ENCODE measurements at regions not wholly inside any gene's neighbourhood (a gene's known extent, or its start where the extent isn't known, plus 50 kb on each side); places are given as distances from the start of the nearest gene placed in this dataset.

GRCh38 chr1:5648410-5649165 lies 343.6 kb downstream of the NPHP4 start:
- no peak for TF ChIP-seq POLR2AphosphoS5 (IDR thresholded peaks at IDR 0.05; ENCODE audit: low read depth, low read length)

DNA sequence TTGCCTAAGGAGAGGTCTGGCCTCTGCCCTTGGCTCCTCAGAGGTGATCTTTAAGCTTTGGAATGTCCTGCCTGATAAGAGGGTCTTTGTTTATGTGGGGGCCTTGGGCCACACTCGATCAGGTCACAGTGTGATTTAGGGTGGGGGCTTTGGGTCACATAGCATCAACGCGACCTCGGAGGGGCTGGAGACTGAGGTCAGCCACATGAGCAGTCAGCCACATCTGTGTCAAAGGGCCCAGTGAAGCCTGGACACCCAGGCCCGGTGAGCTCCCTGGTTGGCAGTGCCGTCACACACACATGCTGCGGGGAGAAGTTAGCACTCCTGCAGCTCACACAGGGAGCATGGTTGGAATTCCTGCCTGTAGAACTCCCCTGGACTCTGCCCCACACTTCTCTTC lies 345.0 kb downstream of the NPHP4 start:
- no peak for TF ChIP-seq POLR2AphosphoS5 (IDR thresholded peaks at IDR 0.05; ENCODE audit: low read depth, low read length)
- no peak for TF ChIP-seq TAF1 (IDR thresholded peaks at IDR 0.05; ENCODE audit: borderline replicate concordance, insufficient read depth, low read length)
- no peak for TF ChIP-seq FOXP2 (optimal IDR thresholded peaks at IDR 0.05; ENCODE audit: borderline replicate concordance, extremely low read depth, extremely low read length, insufficient read depth)
- TF ChIP-seq SIN3A (IDR thresholded peaks at IDR 0.05; ENCODE audit: borderline replicate concordance, insufficient read depth, low read length) = no peak
- TF ChIP-seq, protein P1, sequence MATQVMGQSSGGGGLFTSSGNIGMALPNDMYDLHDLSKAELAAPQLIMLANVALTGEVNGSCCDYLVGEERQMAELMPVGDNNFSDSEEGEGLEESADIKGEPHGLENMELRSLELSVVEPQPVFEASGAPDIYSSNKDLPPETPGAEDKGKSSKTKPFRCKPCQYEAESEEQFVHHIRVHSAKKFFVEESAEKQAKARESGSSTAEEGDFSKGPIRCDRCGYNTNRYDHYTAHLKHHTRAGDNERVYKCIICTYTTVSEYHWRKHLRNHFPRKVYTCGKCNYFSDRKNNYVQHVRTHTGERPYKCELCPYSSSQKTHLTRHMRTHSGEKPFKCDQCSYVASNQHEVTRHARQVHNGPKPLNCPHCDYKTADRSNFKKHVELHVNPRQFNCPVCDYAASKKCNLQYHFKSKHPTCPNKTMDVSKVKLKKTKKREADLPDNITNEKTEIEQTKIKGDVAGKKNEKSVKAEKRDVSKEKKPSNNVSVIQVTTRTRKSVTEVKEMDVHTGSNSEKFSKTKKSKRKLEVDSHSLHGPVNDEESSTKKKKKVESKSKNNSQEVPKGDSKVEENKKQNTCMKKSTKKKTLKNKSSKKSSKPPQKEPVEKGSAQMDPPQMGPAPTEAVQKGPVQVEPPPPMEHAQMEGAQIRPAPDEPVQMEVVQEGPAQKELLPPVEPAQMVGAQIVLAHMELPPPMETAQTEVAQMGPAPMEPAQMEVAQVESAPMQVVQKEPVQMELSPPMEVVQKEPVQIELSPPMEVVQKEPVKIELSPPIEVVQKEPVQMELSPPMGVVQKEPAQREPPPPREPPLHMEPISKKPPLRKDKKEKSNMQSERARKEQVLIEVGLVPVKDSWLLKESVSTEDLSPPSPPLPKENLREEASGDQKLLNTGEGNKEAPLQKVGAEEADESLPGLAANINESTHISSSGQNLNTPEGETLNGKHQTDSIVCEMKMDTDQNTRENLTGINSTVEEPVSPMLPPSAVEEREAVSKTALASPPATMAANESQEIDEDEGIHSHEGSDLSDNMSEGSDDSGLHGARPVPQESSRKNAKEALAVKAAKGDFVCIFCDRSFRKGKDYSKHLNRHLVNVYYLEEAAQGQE (IDR thresholded peaks at IDR 0.05; ENCODE audit: insufficient read depth in 1 of 2, low read depth in 2 of 2, low read length in 2 of 2) = no peak

DNA sequence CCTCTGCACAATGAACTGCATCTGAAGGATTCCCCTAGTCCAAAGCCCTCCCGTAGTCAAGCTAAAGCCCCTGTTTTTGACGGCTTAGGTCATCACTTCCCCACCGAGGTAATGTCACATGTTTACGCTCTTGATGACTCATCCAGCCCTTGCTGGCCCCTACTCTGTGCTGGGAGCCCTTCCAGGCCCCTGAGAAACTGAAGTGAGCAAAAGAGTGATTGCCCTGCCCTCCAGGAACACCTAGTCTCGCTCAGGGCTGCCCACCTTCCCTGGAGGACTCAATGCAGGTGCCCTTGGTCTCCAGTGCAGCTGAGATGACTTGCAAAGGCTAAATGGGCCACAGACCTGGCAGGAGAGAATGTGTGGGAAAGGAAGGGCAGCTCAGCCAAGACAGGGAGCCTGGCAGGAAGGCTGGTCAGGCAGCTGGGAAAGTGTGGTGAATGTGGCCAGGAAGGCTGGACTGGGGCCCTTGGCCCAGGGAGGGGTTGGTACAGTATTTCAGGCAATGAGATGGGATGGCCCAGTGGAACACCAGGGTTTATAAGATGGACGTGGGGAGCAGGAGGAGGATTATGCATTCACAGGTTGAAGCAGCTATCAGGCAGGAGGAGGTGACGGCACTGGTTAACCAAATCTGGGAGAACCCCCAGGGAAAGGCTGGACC lies 345.6 kb downstream of the NPHP4 start:
- TF ChIP-seq SIN3A (IDR thresholded peaks at IDR 0.05; ENCODE audit: borderline replicate concordance, insufficient read depth, low read length) (no peak), POLR2AphosphoS5 (IDR thresholded peaks at IDR 0.05; ENCODE audit: low read depth, low read length) (no peak), TAF1 (IDR thresholded peaks at IDR 0.05; ENCODE audit: borderline replicate concordance, insufficient read depth, low read length) (no peak), FOXP2 (optimal IDR thresholded peaks at IDR 0.05; ENCODE audit: borderline replicate concordance, extremely low read depth, extremely low read length, insufficient read depth) (no peak)
- TF ChIP-seq, protein P1 (IDR thresholded peaks at IDR 0.05; ENCODE audit: insufficient read depth in 1 of 2, low read depth in 2 of 2, low read length in 2 of 2) = no peak

DNA sequence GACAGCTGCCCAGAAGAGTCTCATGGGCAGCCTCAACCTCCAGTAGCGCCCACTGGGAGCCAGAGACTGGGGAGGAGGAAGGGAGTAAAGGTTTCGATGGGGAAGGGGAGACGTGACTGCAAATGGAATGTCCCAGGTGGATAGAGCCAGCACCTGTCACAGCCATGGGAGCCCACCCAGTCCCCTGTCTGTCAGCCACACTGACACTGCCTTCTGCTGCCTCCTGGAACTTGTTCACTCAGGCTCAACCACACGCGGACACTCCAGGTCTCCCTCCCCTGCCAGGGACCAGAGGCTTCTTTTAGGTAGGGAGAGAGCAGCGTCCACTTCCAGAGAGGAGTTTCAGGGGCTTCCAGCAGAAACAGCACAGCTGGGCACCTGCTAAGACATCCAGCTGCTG lies 346.3 kb downstream of the NPHP4 start:
- no peak for TF ChIP-seq TAF1 (IDR thresholded peaks at IDR 0.05; ENCODE audit: borderline replicate concordance, insufficient read depth, low read length)

- TF ChIP-seq, protein P1 (IDR thresholded peaks at IDR 0.05; ENCODE audit: insufficient read depth in 1 of 2, low read depth in 2 of 2, low read length in 2 of 2) = no peak
- TF ChIP-seq FOXP2 (optimal IDR thresholded peaks at IDR 0.05; ENCODE audit: borderline replicate concordance, extremely low read depth, extremely low read length, insufficient read depth) = no peak
- TF ChIP-seq SIN3A (IDR thresholded peaks at IDR 0.05; ENCODE audit: borderline replicate concordance, insufficient read depth, low read length) = no peak
- TF ChIP-seq TAF1 (IDR thresholded peaks at IDR 0.05; ENCODE audit: borderline replicate concordance, insufficient read depth, low read length) = no peak
- TF ChIP-seq POLR2AphosphoS5 (IDR thresholded peaks at IDR 0.05; ENCODE audit: low read depth, low read length) = no peak
Measured at GRCh38 chr1:5645135-5645399, 347.2 kb downstream of the NPHP4 start.

DNA sequence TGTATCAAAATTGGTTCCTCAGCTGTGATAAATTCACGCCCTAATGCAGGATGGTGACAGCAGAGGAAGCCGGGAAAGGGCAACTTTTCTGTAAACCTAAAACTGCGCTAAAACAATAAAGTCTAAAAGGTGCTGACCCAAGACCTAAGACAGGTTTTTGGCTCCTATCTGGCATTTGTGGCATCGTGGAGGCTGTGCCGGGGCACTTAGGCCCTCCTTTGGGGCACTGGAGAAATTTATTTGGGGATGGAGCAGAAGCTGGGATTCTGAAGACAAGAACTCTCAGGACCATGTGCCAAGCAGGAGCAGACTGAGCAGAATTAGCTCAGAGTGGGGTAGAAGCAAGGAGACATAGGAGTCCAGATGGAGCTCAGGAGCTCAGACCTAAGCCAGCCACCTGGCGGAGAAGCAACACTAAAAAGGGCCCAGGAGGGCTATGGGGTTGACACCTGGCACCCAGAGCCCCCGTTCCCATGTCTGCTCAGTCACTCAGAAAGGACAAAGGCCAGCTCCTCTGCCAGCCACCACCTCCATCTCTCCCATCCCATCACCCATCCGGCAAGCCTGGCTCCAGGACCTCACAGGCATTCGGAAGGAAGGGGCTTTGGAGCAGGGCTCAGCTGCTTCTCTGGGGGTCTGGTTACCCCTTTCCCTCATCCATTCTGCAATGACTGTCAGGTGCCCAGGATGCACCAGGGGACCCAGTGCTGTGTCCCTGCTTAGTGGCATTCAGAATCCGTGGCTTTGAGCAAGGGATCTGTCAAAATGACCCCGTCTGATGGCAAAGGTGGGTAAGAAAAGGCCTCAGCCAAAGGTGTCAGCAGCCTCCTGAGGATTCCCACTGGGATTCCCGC lies 347.7 kb downstream of the NPHP4 start:
- TF ChIP-seq TAF1 (IDR thresholded peaks at IDR 0.05; ENCODE audit: borderline replicate concordance, insufficient read depth, low read length) = no peak
- no peak for TF ChIP-seq FOXP2 (optimal IDR thresholded peaks at IDR 0.05; ENCODE audit: borderline replicate concordance, extremely low read depth, extremely low read length, insufficient read depth)
- no peak for TF ChIP-seq POLR2AphosphoS5 (IDR thresholded peaks at IDR 0.05; ENCODE audit: low read depth, low read length)
- no peak for TF ChIP-seq SIN3A (IDR thresholded peaks at IDR 0.05; ENCODE audit: borderline replicate concordance, insufficient read depth, low read length)
- TF ChIP-seq, protein P1 (IDR thresholded peaks at IDR 0.05; ENCODE audit: insufficient read depth in 1 of 2, low read depth in 2 of 2, low read length in 2 of 2) = no peak

Data from PFSK-1 (cell line).